Esophagus squamous epithelium (tissue), 5 donors: ENCODE measurements at regions not wholly inside any gene's neighbourhood (a gene's known extent, or its start where the extent isn't known, plus 50 kb on each side); places are given as distances from the start of the nearest gene placed in this dataset.

ENCODE experiments used
- DNase-seq: peaks from one replicate; lab custom pipeline; 2025; lab: John Stamatoyannopoulos, UW
- H3K27ac ChIP-seq, 4 donors: fragments of 200-600 bp; sonication (generic); one replicate each; pipeline ENCODE4 v1.5.1; 2016 to 2019; ENCODE audit warnings: mild to moderate bottlenecking in 1 of 4
- H3K27me3 ChIP-seq, 4 donors: fragments of 200-600 bp; sonication (generic); 1 replicate in 3 of 4; 2 replicates in 1 of 4; pipeline versions ENCODE4 v1.5.1 to v1.6.0; 2017 to 2021; ENCODE audit warnings: antibody characterized with exemption in 1 of 4
- H3K36me3 ChIP-seq, 3 donors: fragments of 200-600 bp; sonication (generic); one replicate each; pipeline ENCODE4 v1.5.1; 2016 to 2019
- H3K4me1 ChIP-seq, 3 donors: fragments of 200-600 bp; sonication (generic); one replicate each; pipeline ENCODE4 v1.5.1; 2017 to 2019
- H3K4me3 ChIP-seq, 4 donors: fragments of 200-600 bp; sonication (generic); 1 replicate in 3 of 4; 2 replicates in 1 of 4; pipeline ENCODE4 v1.5.1; 2016 to 2019; ENCODE audit warnings: mild to moderate bottlenecking in 2 of 4, moderate library complexity in 1 of 4
- H3K9me3 ChIP-seq, 3 donors: fragments of 200-600 bp; sonication (generic); one replicate each; pipeline ENCODE4 v1.5.1; 2016 to 2019
- CTCF ChIP-seq, 6 experiments: fragments of 450-650 bp in 4 of 6; fragments of 200-600 bp in 2 of 6; sonication (generic) in 2 of 6; IDR thresholded peaks; one replicate each; pipeline ENCODE4 v1.5.1; 2016 to 2019; ENCODE audit warnings: antibody characterized with exemption in 6 of 6, mild to moderate bottlenecking in 4 of 6, moderate library complexity in 4 of 6
- POLR2A ChIP-seq, 4 donors: fragments of 450-650 bp; IDR thresholded peaks; one replicate each; pipeline ENCODE4 v1.6.1; 2017; ENCODE audit warnings: antibody characterized with exemption in 4 of 4, mild to moderate bottlenecking in 4 of 4, moderate library complexity in 3 of 4
- WGBS, 2 donors: methylation state at CpG; one replicate each; pipeline ENCODE4 v1.1.5; 2018; 5-methylcytosine and 5-hydroxymethylcytosine counted together
- intact Hi-C: fragments of 100-400 bp; cut with DNase I; formaldehyde crosslinking; loops from one replicate; pipeline ENCODE4 v1.15.0; 2022
- donor health status: DM: yes; HTN: yes; CAD: no.

GRCh38 chr10:107771066-107771465, 606.6 kb upstream of the SORCS1 start:
- Histone ChIP-seq H3K27me3 (no peaks in the 10 kb centered on the region), H3K27ac (no peak overlapping the region), H3K9me3 (peaks cover 0 to 18% (median 11%) of the 10 kb centered on the region in 3 donors), H3K4me1 (no peaks in the 10 kb centered on the region), H3K4me3 (no peak overlapping the region), H3K36me3 (no peaks in the 10 kb centered on the region)
- no peak for DNase-seq
- no CpG with 5 or more reads among the region's 1 CpG for WGBS, 2 donors
- intact Hi-C loops, result no loop called here
- TF ChIP-seq POLR2A (IDR thresholded peaks at IDR 0.05), result no peak
- no peak for TF ChIP-seq CTCF (IDR thresholded peaks at IDR 0.05)

GRCh38 chr10:107767185-107767584, 602.7 kb upstream of the SORCS1 start:
- 74 to 89% methylated on average over 2 to 3 of the region's 3 CpGs for WGBS, 2 donors
- Histone ChIP-seq H3K36me3 (no peaks in the 10 kb centered on the region), H3K4me3 (no peak overlapping the region), H3K4me1 (no peaks in the 10 kb centered on the region), H3K27me3 (no peaks in the 10 kb centered on the region), H3K9me3 (peaks cover 0 to 9% (median 4%) of the 10 kb centered on the region in 3 donors), H3K27ac (no peak overlapping the region)
- intact Hi-C loops, result no loop called here
- TF ChIP-seq POLR2A (IDR thresholded peaks at IDR 0.05) (no peak), CTCF (IDR thresholded peaks at IDR 0.05) (no peak)
- DNase-seq, result no peak

- H3K27me3 ChIP-seq, result no peaks in the 10 kb centered on the region
- H3K4me3 ChIP-seq, result no peak overlapping the region
- no peak overlapping the region for H3K27ac ChIP-seq
- intact Hi-C loops, result no loop called here
- WGBS, 2 donors, result 73 to 76% methylated on average over 2 of the region's 2 CpGs
- TF ChIP-seq POLR2A (IDR thresholded peaks at IDR 0.05) (no peak), CTCF (IDR thresholded peaks at IDR 0.05) (no peak)
- H3K4me1 ChIP-seq, result no peaks in the 10 kb centered on the region
- no peaks in the 10 kb centered on the region for H3K9me3 ChIP-seq
- no peaks in the 10 kb centered on the region for H3K36me3 ChIP-seq
- no peak for DNase-seq
Measured at GRCh38 chr10:107754814-107755213, 590.3 kb upstream of the SORCS1 start.

- Histone ChIP-seq H3K36me3 (no peaks in the 10 kb centered on the region), H3K27ac (no peak overlapping the region), H3K9me3 (no peaks in the 10 kb centered on the region), H3K4me3 (no peak overlapping the region), H3K4me1 (no peaks in the 10 kb centered on the region), H3K27me3 (no peaks in the 10 kb centered on the region)
- DNase-seq, result no peak
- TF ChIP-seq POLR2A (IDR thresholded peaks at IDR 0.05) (no peak), CTCF (IDR thresholded peaks at IDR 0.05) (no peak)
- 43 to 46% methylated on average over 3 of the region's 3 CpGs for WGBS, 2 donors
- intact Hi-C loops, result no loop called here
Measured at GRCh38 chr10:107749235-107749634, 584.7 kb upstream of the SORCS1 start.

- DNase-seq, result no peak
Measured at GRCh38 chr10:107747851-107748250, 583.3 kb upstream of the SORCS1 start.

More at GRCh38 chr10:107747851-107748250, 583.3 kb upstream of the SORCS1 start:
- H3K9me3 ChIP-seq, result no peaks in the 10 kb centered on the region
- no peak overlapping the region for H3K4me3 ChIP-seq
- no peaks in the 10 kb centered on the region for H3K27me3 ChIP-seq
- H3K36me3 ChIP-seq, result no peaks in the 10 kb centered on the region
- no peaks in the 10 kb centered on the region for H3K4me1 ChIP-seq
- TF ChIP-seq POLR2A (IDR thresholded peaks at IDR 0.05) (no peak), CTCF (IDR thresholded peaks at IDR 0.05) (no peak)
- intact Hi-C loops, result no loop called here
- no peak overlapping the region for H3K27ac ChIP-seq
